DMS114 treated with DMSO at 0.1 percent for 48 hours (cell line): ENCODE measurements at regions not wholly inside any gene's neighbourhood (a gene's known extent, or its start where the extent isn't known, plus 50 kb on each side); places are given as distances from the start of the nearest gene placed in this dataset.

Experiments used
- DNase-seq: peaks from one replicate; lab custom pipeline; 2025; ENCODE audit not compliant: unreplicated experiment; lab: John Stamatoyannopoulos, UW

GRCh38 chr13:104740641-104741222 is 1674.5 kb upstream of the SLC10A2 start:
- no peak for DNase-seq

- DNase-seq, result no peak
Observed at GRCh38 chr13:104737713-104738112, 1671.5 kb upstream of the SLC10A2 start.

GRCh38 chr13:104733427-104733826 is 1667.2 kb upstream of the SLC10A2 start:
- no peak for DNase-seq

- DNase-seq, result no peak
Observed at GRCh38 chr13:104715111-104715510, 1648.9 kb upstream of the SLC10A2 start.

- no peak for DNase-seq
Observed at GRCh38 chr13:104705031-104705750, 1639.0 kb upstream of the SLC10A2 start.

- DNase-seq, result no peak
Observed at GRCh38 chr13:104701591-104701990, 1635.4 kb upstream of the SLC10A2 start.

GRCh38 chr13:104694397-104694796 is 1628.2 kb upstream of the SLC10A2 start:
- DNase-seq, result no peak

GRCh38 chr13:104693126-104693525 is 1626.9 kb upstream of the SLC10A2 start:
- DNase-seq, result no peak

- no peak for DNase-seq
Observed at GRCh38 chr13:104691767-104692467, 1625.7 kb upstream of the SLC10A2 start.

GRCh38 chr13:104686484-104686883 is 1620.3 kb upstream of the SLC10A2 start:
- DNase-seq, result no peak

GRCh38 chr13:104683789-104684188 is 1617.6 kb upstream of the SLC10A2 start:
- no peak for DNase-seq

- no peak for DNase-seq
Observed at GRCh38 chr13:104678161-104678560, 1611.9 kb upstream of the SLC10A2 start.

- DNase-seq, result no peak
Observed at GRCh38 chr13:104671901-104672300, 1605.7 kb upstream of the SLC10A2 start.

- no peak for DNase-seq
Observed at GRCh38 chr13:104657196-104657595, 1591.0 kb upstream of the SLC10A2 start.

GRCh38 chr13:104650431-104650830 is 1584.2 kb upstream of the SLC10A2 start:
- DNase-seq, result no peak

GRCh38 chr13:104648291-104648690 is 1582.1 kb upstream of the SLC10A2 start:
- no peak for DNase-seq

GRCh38 chr13:104645786-104646185 is 1579.6 kb upstream of the SLC10A2 start:
- no peak for DNase-seq

GRCh38 chr13:104641309-104641708 is 1575.1 kb upstream of the SLC10A2 start:
- no peak for DNase-seq

- no peak for DNase-seq
Observed at GRCh38 chr13:104635879-104636278, 1569.7 kb upstream of the SLC10A2 start.

GRCh38 chr13:104634016-104634415 is 1567.8 kb upstream of the SLC10A2 start:
- DNase-seq, result no peak

GRCh38 chr13:104632736-104633135 is 1566.5 kb upstream of the SLC10A2 start:
- no peak for DNase-seq

GRCh38 chr13:104625201-104625600 is 1559.0 kb upstream of the SLC10A2 start:
- no peak for DNase-seq
